Glomerular endothelial cell (primary cell): ENCODE measurements at regions not wholly inside any gene's neighbourhood (a gene's known extent, or its start where the extent isn't known, plus 50 kb on each side); places are given as distances from the start of the nearest gene placed in this dataset.

Experiments
- DNase-seq: peaks from one replicate; pipeline ENCODE4 v3.0.0-alpha.2; 2011; ENCODE audit warnings: low read depth, low spot score; ENCODE audit errors: extremely low read depth

DNA sequence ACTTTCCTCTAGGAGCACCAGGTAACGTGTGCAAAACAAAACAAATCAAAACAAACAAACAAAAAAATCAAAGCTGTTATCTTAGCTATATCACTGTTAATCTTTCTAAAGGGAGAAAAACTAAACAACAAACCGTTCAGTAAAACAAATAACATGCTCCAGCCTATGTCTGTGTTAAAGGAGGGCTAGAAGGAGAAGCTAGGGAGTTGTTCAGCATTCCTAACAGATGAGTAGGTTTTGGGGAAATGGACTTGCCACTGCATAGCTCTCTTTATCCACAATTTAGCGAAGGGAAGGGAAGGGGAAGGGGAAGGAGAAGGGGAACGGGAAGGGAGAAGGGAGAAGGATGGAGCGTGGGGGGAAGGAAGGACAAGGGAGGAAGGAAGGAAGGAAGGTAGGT lies 134.2 kb upstream of the AKR1E2 start:
- DNase-seq, result no peak

GRCh38 chr10:4691301-4691700 lies 134.7 kb upstream of the AKR1E2 start:
- no peak for DNase-seq

DNA sequence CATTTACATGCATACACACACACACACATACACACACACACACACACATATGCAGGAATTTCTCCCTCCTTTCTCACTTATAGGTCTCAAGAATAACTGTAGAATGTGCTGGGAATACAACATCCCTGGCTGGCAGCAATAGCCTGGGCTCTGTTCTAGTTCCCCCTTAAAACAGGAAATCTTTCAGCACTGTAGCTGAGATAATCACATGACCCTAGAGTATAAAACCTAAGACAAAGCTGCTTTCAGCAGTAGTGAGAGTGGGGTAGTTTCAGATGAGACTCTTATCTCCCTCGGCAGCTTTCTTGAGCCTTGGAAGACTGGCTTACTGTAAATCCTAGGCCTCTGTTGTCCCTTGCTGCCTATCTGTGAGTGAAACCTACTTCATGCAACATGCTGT lies 137.4 kb upstream of the AKR1E2 start:
- DNase-seq, result no peak

- no peak for DNase-seq
Observed at GRCh38 chr10:4688168-4688567, 137.8 kb upstream of the AKR1E2 start.

- DNase-seq, result no peak
Observed at GRCh38 chr10:4687397-4687796, 138.6 kb upstream of the AKR1E2 start.

GRCh38 chr10:4686644-4686996 lies 139.4 kb upstream of the AKR1E2 start:
- DNase-seq, result no peak

GRCh38 chr10:4685904-4686643 lies 139.9 kb upstream of the AKR1E2 start:
- no peak for DNase-seq

GRCh38 chr10:4685491-4685890 lies 140.5 kb upstream of the AKR1E2 start:
- DNase-seq, result no peak

GRCh38 chr10:4684434-4684833 lies 141.6 kb upstream of the AKR1E2 start:
- no peak for DNase-seq

- no peak for DNase-seq
Observed at GRCh38 chr10:4683838-4684237, 142.2 kb upstream of the AKR1E2 start.

DNA sequence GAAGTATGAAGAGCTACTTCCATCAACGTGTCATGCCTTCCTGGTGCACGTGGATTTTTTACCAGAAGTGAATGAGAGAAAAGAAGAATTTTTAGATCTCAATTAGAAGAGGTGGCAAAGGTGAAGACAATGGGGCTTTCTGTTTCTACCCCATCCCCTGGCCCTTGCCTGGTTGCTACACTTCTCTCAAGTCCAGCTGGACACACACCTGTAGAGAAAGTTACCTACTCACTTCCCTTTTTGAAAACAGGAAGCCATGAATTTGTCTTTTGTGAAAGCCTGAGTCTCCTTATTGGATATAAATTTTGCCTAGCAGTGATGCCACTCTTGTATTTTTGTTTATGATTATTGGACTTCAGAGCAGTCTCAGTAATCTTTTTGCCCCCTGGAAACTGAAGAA lies 142.9 kb upstream of the AKR1E2 start:
- DNase-seq, result no peak

- DNase-seq, result no peak
Observed at GRCh38 chr10:4678951-4679671, 146.9 kb upstream of the AKR1E2 start.

GRCh38 chr10:4678023-4678950 lies 147.7 kb upstream of the AKR1E2 start:
- DNase-seq, result peak; percentile 90

- peak; percentile 68 for DNase-seq
Observed at GRCh38 chr10:4677296-4678021, 148.5 kb upstream of the AKR1E2 start.

DNA sequence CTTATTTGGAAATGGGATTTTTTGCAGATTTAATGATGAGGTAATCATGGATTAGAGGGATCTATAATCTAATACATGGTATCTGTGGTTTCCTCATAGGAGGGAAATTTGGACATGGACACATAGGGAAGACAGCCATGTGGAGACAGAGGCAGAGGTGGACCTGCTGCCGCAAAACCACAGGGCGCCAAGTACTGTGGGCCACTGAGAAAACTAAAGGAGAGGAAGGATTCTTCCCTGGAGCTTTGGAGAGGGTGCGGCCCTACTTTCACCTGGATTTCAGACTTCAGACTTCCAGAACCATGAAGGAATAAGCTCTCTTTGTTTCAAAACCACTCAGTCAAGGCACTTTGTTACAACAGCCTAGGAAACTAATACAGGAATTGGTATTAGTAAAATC lies 149.4 kb upstream of the AKR1E2 start:
- no peak for DNase-seq

- no peak for DNase-seq
Observed at GRCh38 chr10:4675808-4676207, 150.2 kb upstream of the AKR1E2 start.

- no peak for DNase-seq
Observed at GRCh38 chr10:4673279-4674040, 152.5 kb upstream of the AKR1E2 start.

DNA sequence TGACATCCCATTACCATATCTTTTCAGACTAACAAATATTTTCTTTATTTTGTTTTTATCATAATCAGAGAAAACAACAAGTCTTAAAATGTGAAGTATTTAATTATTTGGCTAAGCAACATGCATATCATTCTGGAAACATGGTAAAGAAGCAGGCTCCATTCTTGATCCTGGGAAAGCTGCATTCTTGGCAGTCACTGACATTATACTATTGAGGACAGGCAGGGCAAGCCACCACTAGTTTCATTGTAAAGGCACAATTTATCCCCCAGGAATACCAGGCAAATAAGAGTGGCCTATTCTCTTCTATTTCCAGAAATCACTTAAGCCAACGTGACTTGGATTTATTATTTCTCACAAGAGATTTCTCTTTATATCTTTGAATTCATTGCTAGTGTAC lies 153.8 kb upstream of the AKR1E2 start:
- DNase-seq, result no peak

DNA sequence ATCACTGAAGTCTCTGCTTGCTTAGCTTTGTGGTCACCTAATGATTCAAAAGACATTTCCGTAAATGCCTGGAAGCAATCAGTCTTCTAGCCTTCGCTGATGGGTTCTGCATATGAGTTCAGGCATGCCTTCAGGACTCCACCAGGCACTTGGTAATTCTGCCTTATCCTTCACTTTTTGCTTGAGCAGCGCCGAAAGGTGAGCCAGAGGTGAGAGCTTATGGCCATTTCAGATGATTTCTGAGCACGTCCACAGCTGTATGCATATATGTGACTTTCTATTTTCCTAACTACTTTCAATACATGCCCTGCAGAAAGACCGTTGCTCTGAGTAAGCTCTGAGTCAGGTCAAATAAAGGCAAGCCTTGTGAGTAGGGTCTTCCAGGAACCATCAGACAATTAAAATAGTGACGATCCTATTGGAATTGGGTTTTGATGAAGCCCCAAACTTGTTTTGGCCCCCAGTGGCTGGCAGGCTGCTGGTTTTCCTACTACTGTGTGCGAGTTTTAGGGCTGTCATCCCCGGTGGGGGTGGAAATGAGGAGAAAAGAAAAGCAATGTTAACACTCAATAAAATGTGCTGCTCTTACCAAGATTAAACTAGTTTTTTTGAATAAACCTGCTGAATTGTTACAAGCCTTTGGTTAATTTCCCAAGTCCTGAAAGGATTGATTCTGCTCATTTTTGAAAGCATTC lies 154.4 kb upstream of the AKR1E2 start:
- no peak for DNase-seq
